Ovary (tissue), 3 donors: ENCODE measurements at regions not wholly inside any gene's neighbourhood (a gene's known extent, or its start where the extent isn't known, plus 50 kb on each side); places are given as distances from the start of the nearest gene placed in this dataset.

Experiments used
- CTCF ChIP-seq, 3 donors: fragments of 450-650 bp in 2 of 3; fragments of 200-600 bp in 1 of 3; IDR thresholded peaks; one replicate each; pipeline versions ENCODE4 v1.5.1 to v1.8.0; 2016 to 2022; ENCODE audit warnings: antibody characterized with exemption in 3 of 3, mild to moderate bottlenecking in 1 of 3
- EP300 ChIP-seq: sonication (generic); formaldehyde crosslinking; IDR thresholded peaks from one replicate; pipeline ENCODE4 v1.6.1; 2017; ENCODE audit warnings: antibody characterized with exemption
- donor health status: DM: no; HTN: no; CAD: no.

- TF ChIP-seq CTCF (IDR thresholded peaks at IDR 0.05) (no peak), EP300 (no peak)
Measured at GRCh38 chr13:18952225-18953016, 229.2 kb downstream of the TUBA3C start.
